Tibial nerve (tissue), 3 donors: ENCODE measurements at regions not wholly inside any gene's neighbourhood (a gene's known extent, or its start where the extent isn't known, plus 50 kb on each side); places are given as distances from the start of the nearest gene placed in this dataset.

Experiments used
- POLR2A ChIP-seq, 2 donors: fragments of 450-650 bp; IDR thresholded peaks; one replicate each; pipeline ENCODE4 v1.6.1; 2017; ENCODE audit warnings: antibody characterized with exemption in 2 of 2, mild to moderate bottlenecking in 2 of 2, moderate library complexity in 2 of 2
- TF ChIP-seq, protein P1 (sequence below), 5 experiments: fragments of 200-600 bp in 3 of 5; fragments of 450-650 bp in 2 of 5; sonication (generic) in 3 of 5; IDR thresholded peaks; one replicate each; pipeline ENCODE4 v1.5.1; 2016 to 2019; ENCODE audit warnings: antibody characterized with exemption in 5 of 5, mild to moderate bottlenecking in 3 of 5, moderate library complexity in 2 of 5

DNA sequence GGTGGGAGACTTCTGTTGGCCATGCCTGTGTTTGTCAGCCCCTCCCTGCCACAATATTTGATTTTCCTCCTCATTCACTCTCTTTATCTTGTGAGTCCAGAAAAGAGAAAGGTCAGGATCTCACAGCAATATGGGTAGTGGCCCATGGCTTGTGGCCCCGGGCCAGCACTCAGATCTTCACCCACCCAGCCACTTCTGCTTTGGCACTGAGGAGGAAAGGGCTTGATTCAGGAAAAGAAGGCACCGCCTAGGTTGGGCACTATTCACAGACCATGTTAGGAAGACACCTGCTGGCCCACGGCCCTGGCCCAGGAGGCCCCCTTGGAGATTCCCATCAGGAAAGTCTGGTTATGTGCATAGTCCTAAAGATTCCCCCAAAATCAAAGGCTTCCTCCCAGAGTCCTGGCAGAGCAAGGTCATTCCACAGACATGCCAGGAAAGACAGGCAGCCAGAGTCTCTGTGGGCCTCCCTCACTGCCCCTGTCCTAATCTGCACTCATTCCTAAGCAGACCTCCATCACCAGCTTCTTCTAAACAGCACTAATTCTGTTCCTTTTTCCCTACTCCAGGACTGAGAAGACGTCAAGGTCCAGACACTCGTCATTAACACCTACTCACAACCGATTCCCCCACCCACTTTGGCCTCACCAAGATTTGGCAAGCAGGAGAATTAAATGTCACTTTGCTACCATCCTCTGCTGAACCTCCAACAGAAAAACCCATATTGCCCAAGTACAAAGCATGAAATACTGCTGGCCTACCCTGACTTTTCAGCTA is 179.3 kb downstream of the DEPDC1B start:
- TF ChIP-seq, protein P1, sequence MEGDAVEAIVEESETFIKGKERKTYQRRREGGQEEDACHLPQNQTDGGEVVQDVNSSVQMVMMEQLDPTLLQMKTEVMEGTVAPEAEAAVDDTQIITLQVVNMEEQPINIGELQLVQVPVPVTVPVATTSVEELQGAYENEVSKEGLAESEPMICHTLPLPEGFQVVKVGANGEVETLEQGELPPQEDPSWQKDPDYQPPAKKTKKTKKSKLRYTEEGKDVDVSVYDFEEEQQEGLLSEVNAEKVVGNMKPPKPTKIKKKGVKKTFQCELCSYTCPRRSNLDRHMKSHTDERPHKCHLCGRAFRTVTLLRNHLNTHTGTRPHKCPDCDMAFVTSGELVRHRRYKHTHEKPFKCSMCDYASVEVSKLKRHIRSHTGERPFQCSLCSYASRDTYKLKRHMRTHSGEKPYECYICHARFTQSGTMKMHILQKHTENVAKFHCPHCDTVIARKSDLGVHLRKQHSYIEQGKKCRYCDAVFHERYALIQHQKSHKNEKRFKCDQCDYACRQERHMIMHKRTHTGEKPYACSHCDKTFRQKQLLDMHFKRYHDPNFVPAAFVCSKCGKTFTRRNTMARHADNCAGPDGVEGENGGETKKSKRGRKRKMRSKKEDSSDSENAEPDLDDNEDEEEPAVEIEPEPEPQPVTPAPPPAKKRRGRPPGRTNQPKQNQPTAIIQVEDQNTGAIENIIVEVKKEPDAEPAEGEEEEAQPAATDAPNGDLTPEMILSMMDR (IDR thresholded peaks at IDR 0.05) = no peak
- no peak for TF ChIP-seq POLR2A (IDR thresholded peaks at IDR 0.05)
